Activated T-cell treated with anti-CD3 and anti-CD28 coated beads for 4 hours (primary cell): ENCODE measurements at regions not wholly inside any gene's neighbourhood (a gene's known extent, or its start where the extent isn't known, plus 50 kb on each side); places are given as distances from the start of the nearest gene placed in this dataset.
"Not testable (repeated sequence)": the region's sequence is repeated elsewhere in the genome, so short reads cannot be mapped to it uniquely, and the experiment has no call there.

Experiments used
- DNase-seq: peaks from one replicate; pipeline ENCODE4 v3.0.0-alpha.2; 2020

DNA sequence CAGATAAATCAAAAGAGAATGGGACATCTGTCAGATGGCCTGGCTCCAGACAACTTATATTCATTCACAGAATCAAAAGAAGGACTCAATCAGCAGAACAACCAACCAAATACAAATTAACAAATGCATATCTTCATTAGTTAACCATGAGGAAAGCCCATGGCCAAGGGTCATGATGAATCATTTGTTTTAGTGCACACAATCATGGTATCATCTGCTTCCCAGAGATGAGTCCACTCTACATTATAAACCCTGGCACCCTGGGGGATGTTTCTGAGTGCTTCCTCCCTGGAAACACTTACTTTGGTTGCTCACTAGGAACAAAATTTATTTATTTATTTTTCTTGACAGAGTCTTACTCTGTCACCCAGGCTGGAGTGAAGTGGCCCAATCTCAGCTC is 453.3 kb upstream of the HS3ST1 start:
- no peak for DNase-seq

DNA sequence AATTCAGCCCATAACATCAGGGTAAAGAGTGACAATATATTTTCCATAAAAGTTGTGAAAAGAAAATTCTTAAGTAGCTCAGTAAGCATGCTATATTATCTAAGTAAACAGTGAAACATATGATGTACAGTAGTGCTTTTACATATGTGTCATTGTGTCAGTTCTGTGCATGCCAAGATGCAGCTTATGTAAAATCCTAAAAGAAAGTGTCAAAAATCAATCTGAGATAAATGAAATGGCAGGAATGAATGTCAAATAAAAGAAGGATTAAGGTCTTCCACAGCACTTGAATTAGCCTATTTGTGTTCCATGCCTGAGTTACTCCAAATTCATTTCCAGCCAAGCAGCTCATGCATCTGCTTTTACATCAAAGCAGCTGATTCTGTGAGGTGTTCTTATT is 452.7 kb upstream of the HS3ST1 start:
- DNase-seq = no peak

DNA sequence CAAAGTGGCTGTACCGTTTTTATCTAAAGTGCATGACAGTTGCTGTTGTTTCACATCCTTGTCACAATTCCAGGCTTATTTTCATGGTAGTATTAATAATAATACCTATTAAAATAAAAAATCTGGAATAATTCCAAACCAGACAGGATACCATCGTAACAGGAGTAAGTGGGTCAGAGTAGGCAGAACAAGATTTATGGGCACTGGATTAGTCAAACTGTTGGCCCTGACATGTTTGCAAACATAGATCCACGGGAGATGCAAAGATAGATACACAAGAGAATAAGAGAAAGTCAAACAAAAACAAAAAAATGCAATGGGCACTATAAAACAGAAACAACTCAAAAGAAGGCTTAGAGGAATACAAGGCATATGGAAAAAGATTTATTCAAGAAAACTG is 449.5 kb upstream of the HS3ST1 start:
- no peak for DNase-seq

DNA sequence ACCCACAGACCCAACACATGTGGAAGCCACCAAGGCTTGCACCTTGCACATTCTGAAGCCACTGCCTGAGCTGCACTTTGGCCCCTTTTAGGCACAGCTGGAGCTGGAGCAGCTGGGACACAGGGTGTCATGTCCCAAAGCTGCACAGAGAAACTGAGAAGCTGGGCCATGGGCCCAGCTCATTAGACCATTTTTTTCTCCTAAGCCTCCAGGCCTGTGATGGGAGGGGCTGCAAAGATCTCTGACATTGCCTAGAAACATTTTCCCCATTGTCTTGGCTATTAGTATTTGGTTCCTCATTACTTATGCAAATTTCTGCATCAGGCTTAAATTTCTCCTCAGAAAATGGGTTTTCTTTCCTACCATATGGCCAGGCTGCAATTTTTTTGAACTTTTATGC is 447.4 kb upstream of the HS3ST1 start:
- DNase-seq = no peak

DNA sequence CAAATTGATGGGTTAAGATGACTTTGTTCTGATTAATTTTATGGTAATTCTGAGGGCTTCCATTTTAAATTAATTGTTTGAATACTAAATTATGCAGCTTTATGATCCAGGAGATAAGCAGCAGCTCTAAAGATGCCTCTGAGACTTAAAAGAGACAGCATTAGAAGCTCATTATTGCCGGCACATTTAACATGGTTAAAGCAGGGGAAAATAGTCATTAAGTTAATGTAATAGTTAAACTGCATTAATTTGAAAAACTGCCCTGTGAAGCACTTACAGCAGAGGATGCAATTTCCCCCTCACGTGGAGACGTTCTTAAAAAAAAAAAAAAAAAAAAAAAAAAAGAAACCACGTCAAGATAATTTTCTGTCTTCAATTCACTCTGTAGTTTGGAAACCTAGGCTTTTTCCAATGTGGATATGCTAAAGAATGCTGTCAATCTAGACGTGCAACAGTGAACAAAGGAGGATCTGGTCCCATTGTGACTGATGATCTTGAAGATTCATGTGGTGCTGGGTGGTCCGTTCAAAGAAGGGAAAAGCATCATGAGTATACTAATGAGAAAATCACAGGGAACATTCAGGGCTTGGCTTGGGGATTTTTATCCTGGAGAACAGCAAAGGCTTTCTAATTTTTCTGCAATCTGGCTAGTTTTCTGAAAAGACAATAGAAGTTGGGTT is 440.6 kb upstream of the HS3ST1 start:
- no peak for DNase-seq

DNA sequence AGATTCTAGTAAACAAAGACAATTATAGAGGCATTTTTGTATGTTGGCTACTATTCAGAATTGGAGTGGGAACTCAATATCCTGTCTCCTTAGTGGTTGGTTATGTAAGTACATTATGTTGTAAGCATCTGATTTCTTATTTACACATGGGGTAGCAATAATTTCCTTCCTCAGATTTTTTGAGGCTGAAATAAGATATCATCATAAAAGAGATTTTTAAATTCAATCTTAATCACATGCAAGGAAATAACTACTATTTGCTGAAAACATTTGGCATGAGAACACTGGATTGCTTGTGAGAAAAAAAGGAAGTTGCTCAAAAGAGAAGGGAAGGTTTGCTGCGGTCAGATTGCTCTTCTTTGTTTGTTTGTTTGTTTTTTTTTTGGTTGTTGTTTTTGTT is 437.7 kb upstream of the HS3ST1 start:
- DNase-seq = no peak

DNA sequence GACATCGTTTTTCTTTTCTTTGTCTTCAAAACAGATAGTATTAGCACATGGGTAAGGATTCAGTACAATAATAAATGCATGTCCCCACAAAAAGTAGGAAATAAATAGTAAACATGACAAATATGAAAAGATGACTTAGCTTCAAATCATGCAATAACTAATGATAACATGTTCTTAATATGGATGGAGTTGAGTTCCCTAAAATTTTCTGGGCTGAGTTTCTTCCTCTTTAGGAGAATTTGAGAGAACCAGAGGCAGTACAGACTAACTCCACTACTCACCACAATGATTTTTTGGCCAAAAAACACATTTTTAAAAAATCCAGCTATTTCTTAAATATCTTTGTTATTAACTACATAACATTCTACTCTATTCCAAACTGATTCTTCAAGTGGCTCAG is 432.3 kb upstream of the HS3ST1 start:
- no peak for DNase-seq

DNA sequence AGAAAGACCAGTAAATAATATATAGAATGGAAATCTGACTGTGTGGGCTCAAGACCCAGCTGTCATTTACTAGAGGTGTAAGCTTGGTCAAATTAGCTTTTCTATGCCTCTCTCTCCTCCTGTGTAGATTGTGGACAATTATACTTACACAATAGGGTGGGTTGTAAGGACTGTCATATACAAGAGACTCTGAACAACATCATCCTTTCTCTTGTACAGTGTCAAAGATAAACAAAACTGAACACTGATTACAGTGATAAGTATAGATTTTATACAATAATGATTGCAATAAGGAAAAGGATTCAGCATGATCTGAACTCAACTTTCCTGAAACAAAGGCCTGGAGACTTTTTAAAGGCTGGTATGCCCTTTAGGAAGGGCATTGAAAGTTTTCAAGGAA is 429.2 kb upstream of the HS3ST1 start:
- DNase-seq = no peak

DNA sequence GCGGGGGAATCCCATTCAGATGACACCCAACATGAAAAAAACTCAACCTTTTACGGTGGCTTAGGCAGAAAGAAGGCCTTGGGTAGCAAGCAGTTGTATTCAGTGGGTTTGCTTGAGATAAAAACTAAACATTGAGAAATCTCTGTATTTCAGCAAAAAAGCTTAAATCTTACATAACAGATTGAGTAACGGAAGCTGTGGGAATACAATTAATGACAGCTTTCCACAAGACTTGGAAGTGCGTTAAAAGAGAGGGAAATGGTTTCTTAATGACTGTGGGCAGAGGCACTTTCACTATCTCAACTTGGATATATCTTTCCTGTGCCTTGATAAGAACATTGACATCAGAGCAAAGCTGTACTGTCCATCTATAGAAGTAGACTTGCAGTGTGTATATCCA is 418.5 kb upstream of the HS3ST1 start:
- DNase-seq = no peak

DNA sequence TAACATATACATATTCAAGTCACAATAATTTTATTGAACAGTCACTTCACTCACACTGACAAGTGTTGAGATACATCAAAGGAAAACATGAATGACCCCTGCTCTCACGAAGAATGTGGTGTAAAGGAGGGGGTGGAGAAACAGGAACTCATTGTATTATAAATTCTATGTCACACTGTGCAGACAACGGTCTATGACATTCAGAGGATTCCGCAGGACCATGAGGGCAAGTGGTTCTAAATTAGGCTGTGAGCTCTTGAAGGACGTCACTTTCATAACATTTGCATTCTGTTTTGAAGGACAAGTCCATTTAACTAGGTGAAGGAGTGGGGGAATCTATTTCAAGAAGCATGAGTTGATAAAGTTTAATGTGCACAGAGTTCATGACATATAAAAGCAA is 415.2 kb upstream of the HS3ST1 start:
- no peak for DNase-seq

DNA sequence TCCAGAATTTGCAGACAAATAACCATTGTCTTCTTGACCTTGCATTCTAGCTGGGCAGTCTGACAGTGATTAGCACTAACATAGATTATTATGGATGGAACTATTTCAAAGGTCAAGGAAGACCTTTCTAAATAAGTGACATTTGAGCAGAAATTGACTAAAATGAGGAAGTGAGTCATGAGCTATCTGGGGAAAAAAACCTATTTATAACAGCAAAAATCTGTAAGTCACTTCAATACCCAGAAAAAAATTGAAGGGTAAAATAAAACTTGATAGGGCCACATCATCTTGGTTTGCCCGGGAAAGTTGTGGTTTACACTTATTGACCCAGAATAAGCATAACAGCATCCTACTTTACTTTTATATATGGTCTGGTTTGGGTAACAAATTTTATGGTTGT is 414.6 kb upstream of the HS3ST1 start:
- no peak for DNase-seq

DNA sequence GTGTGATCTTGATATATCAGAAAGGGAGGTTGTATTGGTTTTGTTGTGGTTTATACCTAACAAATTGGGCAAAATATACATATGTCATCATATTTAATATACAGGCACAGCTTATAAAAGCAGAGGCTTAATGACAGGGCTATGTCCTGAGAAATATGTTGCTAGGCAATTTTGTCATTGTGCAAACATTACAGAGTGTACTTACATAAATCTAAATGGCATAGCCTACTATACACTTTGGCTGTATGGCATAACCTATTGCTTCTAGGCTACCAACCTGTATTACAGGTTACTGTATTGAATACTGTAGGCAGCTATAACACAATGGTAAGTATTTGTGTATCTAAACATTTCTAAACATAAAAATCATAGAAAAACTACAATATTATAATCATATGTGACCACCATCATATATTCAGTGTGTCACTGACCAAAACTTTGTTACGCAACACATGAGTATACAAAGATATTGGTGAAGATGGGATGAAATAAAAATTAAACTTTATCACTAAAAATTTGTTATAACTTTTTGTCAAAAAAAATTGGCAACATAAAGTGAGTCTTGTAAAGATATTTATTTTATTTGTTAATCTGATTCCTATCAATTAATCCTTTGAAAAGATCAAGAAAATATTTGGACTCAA is 414.0 kb upstream of the HS3ST1 start:
- DNase-seq = no peak

DNA sequence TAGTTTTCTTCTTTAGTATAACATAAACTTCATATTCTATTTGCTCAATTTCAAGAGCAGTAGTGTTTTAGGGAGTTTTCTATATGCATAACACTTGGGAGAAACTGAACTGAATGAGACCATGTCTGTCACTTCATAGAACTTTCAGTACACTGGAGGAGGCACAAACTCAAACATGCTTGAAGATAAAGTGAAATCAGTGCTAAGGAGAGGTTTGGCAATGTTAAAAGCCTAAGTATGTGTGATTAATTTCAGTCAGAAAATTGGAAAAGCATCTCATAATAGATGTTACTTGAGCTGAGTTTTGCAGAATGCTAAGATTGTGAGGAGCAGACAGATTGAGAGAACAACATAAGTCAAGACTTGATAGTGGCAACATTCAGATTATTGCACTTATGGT is 411.2 kb upstream of the HS3ST1 start:
- DNase-seq = no peak

DNA sequence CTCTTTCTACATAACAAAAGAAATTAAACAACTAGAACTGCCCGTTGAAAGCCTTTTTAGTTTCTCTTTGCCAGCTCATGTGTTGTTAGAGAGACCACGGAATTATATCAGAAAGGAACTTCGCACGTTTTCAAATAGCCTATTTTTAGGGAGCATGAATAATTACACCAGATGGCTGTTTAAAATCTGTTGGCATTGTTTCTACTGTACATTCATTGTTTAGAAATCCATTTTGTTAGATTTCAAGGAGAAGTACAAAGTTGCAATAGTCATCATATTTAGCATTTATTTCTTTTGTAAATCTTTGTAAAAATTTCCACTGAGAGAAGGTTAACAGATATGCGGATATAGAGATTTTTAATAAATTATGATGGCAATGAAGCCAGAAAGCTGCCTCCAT is 403.0 kb upstream of the HS3ST1 start:
- DNase-seq = no peak

DNA sequence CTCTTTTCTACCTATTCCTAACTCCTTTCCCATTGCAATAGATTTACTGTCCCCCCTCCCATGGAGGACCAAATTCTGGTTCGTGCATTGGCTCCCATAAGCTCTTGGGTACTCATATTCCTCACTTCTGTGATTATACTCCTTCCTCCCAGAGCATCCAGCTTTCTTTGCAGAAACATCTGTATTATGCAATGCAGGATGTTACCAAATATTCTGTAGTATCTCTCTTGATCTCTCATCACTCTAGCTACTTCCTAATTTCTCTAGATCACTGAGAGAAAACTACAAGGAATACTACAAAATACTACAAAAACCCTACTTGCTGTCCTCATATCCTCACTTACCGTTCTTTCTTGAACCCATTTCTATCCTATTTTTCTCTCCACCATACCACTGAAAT is 395.9 kb upstream of the HS3ST1 start:
- DNase-seq = no peak

DNA sequence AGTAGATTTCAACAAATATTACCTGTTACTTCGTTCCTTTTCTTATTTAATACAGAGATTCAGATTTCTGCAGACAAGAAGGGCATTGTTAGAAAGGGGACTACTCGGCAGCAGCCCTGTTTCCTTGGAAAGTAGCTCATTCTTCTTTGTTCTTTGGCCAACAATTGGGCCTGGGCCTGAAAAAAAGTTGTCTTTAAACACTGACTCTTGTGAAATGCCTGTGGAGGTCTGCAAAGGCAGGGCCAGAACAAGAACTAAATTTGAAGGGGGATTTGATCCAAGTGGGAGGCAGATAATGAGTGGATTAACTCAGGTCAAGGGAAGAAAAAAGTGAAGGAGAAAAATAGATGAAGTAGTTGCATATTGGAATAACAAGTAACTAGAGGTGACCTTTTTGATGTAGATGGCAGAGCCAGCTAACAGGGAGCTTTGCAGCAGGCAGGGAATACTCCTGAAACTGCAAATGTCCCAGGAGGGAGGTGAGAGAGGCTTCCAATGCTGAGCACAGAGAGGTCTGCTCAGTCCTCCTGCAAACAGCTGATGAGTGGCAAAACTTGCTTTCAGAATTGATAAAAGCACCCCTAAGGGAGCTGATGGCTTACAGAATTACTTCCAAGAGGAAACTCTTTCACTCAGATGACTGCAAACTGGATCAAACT is 393.2 kb upstream of the HS3ST1 start:
- DNase-seq = no peak

DNA sequence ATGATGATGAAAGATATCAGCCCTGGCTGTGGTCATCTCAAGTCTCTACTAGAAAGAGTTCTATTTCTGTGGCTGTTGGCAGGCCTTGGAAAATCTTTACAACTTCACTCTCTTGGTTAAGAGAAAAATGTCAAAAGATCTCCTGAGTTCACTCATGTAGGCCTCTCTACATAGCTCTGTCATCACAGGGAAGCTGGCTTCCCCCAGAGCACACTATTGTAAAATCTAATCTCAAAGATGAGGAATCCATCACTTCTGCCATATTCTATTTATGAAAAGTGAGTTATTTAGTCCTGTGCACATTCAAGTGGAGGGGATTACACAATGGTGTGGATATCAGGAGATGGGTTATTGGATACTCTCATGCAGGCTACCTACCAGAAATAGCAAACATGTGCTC is 388.4 kb upstream of the HS3ST1 start:
- DNase-seq = no peak

DNA sequence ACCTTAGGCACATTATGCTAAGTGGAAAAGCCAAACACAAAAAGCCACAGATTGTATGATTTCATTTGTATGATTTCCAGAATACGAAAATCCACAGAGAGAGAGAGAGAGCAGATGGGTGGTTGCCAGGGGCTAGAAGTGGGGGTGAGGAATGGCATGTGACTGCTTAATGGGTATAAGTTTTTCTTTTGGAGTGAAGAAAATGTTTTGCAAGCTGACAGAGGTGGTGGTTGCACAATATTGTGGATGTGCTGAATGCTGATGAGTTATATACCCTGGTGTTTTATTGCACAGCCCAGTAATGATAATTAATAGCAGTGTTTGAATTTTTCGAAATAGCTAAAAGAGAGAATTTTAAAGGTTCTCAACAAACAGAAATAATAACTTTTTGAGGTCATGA is 386.1 kb upstream of the HS3ST1 start:
- no peak for DNase-seq

DNA sequence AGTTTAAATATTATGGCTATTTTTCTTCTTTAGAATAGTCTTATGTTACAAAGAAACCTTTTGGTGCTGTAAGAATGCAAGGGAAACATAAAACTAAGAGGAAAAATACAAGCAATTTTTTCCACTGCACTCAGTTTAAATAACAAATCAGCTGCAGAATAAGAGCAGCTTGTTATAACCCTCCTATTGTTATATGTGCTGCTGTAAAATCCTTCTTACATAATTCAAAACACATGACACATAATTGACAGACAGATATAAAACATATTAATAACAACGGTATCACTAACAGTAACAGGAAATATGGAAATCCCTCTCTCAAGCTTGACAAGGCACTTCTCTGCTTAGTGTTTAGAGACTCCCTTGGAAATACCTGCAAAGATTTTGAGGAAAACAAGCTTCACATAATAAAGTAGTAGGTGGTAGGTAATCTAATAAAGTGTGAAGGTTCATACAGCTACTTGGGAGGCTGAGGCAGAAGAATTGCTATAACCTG is 385.3 kb upstream of the HS3ST1 start:
- no peak for DNase-seq

DNA sequence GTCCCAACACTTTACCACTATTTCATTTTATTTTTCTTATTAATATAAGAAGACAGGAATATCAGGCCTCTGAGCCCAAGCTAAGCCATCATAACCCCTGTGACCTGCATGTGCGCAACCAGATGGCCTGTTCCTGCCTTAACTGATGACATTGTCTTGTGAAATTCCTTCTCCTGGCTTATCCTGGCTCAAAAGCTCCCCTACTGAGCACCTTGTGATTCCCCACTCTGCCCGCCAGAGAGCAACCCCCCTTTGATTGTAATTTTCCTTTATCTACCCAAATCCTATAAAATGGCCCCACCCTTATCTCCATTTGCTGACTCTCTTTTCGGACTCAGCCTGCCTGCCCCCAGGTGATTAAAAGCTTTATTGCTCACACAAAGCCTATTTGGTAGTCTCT is 382.8 kb upstream of the HS3ST1 start:
- not testable (repeated sequence) for DNase-seq

DNA sequence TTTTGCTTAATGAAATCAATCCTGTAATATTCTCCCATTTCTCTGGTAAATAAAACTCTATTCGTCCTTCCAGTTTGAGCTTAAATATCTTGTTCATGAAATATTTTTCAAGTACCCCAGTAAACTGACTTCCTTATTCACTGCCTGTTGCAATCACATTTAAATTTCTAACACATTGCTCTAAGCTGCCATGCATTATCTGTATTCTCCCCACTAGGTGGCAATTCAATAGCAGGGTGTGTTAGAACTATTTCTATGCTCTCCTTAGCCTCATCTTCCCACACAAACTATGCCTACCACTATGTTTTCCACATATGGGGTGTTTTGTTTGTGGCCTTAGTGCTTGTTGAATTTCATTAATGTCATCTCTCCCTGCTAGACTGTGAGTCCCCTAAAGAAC is 377.1 kb upstream of the HS3ST1 start:
- no peak for DNase-seq

DNA sequence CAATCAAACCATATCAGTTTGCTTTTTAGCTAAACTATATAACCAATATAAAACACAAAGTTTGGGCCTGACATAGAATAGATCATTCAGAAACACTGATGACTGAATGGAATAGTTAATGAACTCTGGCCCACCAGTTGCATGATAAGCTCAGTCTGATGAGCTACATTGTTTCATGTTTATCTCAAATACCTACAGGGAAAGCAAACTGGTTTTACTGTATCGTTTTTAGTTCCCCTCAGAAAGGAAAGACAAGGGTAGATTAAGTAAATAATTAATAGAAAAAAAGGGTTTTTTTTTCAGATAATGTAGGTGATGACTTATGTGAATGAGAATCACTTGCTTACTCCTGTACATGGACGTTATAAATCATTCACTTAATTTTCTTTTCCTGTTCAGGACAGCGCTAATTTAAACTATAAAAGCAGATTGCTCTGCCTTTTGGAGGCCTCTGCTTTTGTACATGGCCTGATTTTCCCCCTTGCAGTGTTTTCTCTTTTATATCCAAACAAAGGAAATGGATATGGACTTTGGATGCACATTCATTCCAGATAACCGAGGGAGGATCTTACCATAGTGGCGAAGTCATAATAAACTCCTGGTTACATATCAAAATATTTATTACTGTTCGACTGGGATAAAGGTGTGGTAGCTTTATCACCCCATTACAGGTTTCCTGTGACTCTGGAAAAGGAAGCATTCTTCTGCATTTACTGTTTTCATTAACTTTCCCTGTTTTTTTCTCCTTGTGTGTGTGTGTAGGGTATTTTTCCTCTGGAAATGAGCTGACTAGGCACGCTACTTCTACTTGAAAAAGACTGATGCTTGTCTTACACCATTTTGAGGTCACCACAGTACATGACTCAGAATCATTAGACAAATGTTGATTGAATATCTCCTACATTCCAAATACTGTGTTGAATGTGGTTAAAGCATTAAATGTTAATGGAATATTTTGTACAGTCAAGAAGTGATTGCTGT is 373.1 kb upstream of the HS3ST1 start:
- no peak for DNase-seq

DNA sequence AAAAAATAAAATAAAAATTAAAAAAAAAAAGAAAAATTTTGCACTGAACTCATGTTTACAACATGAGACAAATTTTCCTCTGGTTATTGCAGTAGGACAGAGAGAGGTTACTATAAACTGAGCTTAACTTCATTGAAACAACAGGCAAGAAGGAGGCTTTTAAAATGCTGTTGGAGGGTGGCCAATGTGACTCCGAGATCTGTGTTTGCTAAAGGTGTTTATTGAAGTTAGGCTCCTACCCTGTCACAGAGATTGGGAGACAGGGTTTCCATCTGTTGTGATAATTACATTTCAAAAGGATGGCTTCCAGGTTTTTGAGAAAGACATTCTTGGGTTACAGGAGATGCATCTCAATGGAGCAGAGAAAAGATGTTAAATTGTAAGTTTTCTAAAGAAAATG is 370.5 kb upstream of the HS3ST1 start:
- no peak for DNase-seq
